Right forelimb (tissue), 1 donor: ENCODE measurements at regions not wholly inside any gene's neighbourhood (a gene's known extent, or its start where the extent isn't known, plus 50 kb on each side); places are given as distances from the start of the nearest gene placed in this dataset.

Experiments
- DNase-seq: peaks from one replicate; pipeline ENCODE4 v3.0.0-alpha.2; 2018

- no peak for DNase-seq
Measured at GRCh38 chr11:115740324-115740723, 236.1 kb upstream of the CADM1 start.

- DNase-seq, result no peak
Measured at GRCh38 chr11:115739878-115740277, 235.7 kb upstream of the CADM1 start.

GRCh38 chr11:115739146-115739545 is 234.9 kb upstream of the CADM1 start:
- no peak for DNase-seq

GRCh38 chr11:115737875-115738274 is 233.7 kb upstream of the CADM1 start:
- DNase-seq, result no peak

GRCh38 chr11:115736146-115736545 is 231.9 kb upstream of the CADM1 start:
- no peak for DNase-seq

GRCh38 chr11:115724666-115725065 is 220.5 kb upstream of the CADM1 start:
- no peak for DNase-seq

GRCh38 chr11:115722711-115723110 is 218.5 kb upstream of the CADM1 start:
- no peak for DNase-seq

GRCh38 chr11:115721296-115721995 is 217.2 kb upstream of the CADM1 start:
- DNase-seq, result peak; percentile 44

GRCh38 chr11:115720602-115721245 is 216.5 kb upstream of the CADM1 start:
- peak; percentile 43 for DNase-seq

- no peak for DNase-seq
Measured at GRCh38 chr11:115718945-115719344, 214.7 kb upstream of the CADM1 start.

- no peak for DNase-seq
Measured at GRCh38 chr11:115718106-115718505, 213.9 kb upstream of the CADM1 start.

GRCh38 chr11:115716601-115717529 is 212.7 kb upstream of the CADM1 start:
- DNase-seq, result peak; percentile 73

- DNase-seq, result no peak
Measured at GRCh38 chr11:115716080-115716479, 211.9 kb upstream of the CADM1 start.

GRCh38 chr11:115715251-115715770 is 211.1 kb upstream of the CADM1 start:
- no peak for DNase-seq

GRCh38 chr11:115712296-115712695 is 208.1 kb upstream of the CADM1 start:
- no peak for DNase-seq

GRCh38 chr11:115710980-115711379 is 206.8 kb upstream of the CADM1 start:
- no peak for DNase-seq

GRCh38 chr11:115710426-115710825 is 206.2 kb upstream of the CADM1 start:
- no peak for DNase-seq

- no peak for DNase-seq
Measured at GRCh38 chr11:115709297-115709696, 205.1 kb upstream of the CADM1 start.

- no peak for DNase-seq
Measured at GRCh38 chr11:115707180-115707905, 203.1 kb upstream of the CADM1 start.

- no peak for DNase-seq
Measured at GRCh38 chr11:115706626-115707135, 202.5 kb upstream of the CADM1 start.

- no peak for DNase-seq
Measured at GRCh38 chr11:115705200-115705599, 201.0 kb upstream of the CADM1 start.
